HK-2 (cell line): ENCODE measurements at regions not wholly inside any gene's neighbourhood (a gene's known extent, or its start where the extent isn't known, plus 50 kb on each side); places are given as distances from the start of the nearest gene placed in this dataset.
"Not testable (repeated sequence)": the region's sequence is repeated elsewhere in the genome, so short reads cannot be mapped to it uniquely, and the experiment has no call there.

Experiments
- DNase-seq: peaks from one replicate; pipeline ENCODE4 v3.0.0-alpha.2; 2018; ENCODE audit not compliant: unreplicated experiment

DNA sequence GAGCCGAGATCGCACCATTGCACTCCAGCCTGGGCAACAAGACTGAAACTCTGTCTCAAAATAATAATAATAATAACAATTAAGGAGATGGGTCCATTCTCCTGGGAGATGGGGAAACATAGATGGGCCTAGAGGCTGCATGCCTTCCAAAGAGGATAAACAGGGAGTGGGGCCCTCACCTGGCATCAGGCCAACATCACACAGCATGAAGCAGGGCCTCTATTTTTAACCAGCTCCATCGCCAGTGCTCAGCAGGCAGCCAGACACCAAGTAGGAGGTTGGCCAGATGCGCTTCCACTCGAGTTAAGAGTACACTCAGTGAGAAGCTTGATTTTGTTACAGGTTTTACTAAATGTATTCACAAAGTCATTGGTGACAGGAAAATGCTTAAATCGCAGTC is 352.0 kb downstream of the RRAGC start:
- DNase-seq = no peak

DNA sequence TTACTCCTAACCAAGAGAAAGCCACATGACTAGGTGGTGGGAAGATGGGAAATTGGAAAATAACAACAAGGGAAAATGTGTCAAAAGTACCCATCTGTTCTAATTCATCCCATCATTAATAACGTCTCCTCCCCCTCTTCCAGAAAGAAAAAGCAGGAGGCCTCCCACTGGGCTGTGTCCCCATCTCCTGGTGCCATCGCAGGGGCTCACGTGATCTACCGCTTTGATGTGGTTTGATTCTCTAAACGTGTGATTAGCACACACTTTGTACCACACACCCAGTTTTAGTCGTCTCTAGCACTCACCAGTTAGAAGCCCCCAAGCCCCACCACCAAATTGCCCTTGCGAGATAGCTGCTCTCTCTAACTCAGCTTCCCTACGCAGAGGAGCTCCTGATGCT is 353.6 kb downstream of the RRAGC start:
- DNase-seq = no peak

DNA sequence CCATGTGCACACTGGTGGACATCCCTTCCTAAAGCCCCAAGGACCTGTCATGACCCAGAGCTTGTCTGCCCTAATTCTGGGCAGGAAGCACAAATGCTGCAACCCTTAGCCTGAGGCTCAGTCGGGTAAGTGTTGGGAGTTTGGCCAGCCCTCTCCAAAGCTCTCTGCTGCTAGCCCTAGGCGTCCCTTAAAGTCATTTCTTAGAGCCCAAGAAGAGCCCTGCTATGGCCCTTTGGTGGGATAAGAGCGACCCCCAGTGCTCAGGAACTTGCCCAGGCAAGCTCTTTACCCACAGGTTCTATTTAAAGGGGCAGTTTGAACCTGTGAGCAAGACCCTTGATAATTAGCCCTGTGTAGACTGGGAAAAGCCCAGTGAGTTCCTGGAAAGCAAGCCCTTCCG is 356.8 kb downstream of the RRAGC start:
- DNase-seq = no peak

DNA sequence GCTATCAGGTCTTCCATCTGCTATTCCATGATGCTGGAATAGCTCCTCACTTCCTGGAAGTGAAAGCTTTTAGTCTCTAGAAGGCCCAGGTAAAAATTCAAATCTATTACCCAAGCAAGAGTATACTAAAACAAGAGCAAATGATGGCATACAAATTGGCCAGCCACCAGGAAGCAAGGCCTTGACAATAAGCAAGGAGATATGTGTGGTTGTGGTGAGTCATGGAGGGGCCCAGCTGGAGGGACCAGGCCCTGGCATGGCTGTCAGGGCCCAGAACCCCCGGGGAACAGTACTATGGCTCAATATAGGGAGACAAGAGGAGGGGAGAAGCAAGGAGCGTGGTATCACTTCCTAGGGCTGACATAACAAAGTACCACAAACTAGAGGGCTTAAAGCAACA is 358.7 kb downstream of the RRAGC start:
- no peak for DNase-seq

DNA sequence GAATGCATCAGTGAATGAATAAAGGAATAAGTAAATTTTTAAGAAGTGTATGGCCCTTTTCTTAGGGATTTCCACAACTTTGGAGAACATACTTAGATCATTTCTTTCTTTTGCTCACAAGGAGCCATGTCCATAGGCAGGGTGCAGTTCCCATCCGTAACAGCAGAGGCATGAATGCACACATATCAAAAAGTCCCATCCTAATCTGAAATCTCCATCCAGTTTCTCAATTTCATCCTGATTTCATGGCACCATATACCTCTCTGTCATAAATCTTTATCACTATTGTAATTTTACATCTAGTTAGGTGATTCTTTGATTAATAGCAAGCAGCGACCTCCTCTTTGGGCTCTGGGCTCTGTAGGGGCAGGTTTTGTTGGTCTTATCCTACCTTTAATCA is 359.2 kb downstream of the RRAGC start:
- DNase-seq = no peak

DNA sequence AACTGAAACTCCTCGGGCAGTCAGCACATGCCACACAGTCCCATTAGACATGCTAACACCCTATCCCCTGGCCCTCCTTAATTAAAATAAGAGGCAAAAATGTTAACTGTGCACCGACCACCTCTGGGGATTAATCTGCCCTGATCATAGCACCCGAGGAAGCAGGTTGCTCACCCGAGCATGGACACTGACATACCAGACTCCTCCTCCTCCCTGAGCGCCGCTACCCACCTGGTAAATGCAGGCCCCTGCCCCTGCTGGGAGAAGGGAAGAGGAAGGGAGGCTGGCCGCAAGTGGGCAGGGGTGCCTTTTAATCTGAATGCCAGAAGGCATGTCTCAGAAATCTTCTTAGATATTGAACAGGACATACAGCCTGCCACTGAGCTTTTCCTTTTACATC is 360.9 kb downstream of the RRAGC start:
- no peak for DNase-seq

DNA sequence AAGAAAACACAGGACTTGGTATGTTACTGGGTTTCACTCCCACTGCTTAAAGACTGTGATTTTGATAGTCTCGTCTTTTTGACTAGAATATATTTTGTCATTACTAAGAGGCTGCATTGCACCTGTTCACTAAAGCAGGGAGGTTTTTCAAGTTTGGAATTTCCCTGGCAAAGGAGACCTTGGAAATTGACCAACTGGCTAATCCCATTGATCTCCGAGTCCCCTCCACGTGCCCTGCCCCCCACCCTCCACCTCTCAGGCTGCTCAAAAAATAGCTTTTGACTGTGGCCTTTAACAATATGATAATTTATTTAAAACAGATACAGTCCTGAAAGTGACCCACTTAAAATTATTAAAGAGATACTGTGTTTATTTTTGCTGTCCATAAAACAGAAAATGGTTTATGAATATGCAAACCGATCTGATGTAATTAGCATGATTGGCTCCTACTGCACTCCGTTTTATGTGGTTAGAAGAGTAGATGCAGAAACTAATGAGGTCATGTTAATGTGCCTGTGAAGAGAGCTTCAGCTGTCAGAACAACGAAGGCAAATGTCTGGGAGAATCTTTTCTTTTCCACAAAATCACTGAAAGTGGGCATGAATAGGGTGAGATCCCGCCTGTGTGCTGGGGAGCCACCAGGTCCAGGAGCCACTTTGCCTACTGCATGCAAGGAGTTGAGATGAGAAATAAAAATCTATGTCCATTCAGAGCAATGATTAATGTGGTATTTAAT is 361.5 kb downstream of the RRAGC start:
- no peak for DNase-seq

DNA sequence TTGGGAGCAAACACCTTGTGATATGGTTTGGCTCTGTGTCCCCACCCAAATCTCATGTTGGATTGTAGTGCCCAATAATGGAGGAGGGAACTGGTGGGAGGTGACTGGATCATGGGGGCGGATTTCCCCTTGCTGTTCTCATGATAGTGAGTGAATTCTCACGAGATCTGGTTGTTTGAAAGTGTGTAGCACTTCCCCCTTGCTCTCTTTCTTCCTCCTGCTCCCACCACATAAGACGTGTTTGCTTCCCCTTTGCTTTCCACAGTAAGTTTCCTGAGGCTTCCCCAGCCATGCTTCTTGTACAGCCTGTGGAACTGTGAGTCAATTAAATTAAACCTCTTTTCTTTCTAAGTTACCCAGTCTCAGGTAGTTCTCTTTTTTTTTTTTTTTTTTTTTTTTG is 366.3 kb downstream of the RRAGC start:
- DNase-seq = not testable (repeated sequence)

DNA sequence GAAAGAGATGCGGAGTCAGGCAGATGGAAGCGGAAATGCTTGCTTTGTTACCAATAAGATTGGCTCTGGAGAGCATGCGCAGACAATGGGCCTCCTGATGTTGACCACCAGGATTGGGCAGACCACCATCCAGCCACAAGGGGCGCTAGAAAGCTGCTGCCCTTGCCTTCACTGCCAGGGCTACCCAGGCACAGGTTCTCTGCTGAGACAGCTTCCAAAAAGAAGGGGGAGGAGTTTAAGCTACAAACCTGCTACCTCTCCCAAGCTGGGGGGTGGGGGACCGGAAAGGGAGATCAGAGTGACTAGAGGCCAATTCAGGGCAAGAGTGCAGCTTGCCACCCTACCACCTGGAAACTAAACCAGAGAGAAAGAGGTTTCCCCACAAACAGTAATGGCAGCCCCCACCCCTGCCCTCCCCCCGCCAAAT is 369.7 kb downstream of the RRAGC start:
- DNase-seq = peak; percentile 25

DNA sequence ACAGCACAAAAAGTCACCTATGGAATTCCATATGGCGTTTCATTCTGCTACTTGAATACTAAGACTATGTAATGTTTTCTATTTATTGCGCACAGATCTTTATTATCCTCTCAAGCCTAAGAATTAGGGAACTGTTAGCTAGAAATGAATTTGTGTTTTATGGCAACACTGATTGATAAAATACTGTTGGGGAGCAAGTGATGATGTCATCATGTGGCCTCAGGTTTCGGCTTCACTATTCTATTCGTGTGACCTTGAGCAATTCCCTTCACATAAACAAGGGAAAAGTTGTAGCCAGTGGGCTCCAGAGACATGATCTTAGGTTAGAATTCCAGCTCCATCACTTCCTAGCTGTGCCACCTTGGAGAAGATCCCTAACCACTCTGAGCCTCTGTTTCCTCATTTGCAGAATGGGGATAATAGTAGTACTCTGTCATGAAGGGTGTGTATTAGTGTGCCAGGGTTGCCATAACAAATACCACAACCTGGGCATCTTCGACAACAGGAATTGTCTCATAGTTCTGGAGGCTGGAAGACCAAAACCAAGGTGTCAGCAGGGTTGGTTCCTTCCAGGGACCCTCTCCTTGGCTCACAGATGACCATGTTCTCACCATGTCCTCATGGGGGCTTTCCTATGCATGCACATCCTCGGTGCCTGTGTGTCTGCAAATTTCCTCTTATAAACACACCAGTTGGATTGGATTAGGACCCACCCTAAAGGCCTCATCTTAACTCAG is 371.2 kb downstream of the RRAGC start:
- DNase-seq = no peak

DNA sequence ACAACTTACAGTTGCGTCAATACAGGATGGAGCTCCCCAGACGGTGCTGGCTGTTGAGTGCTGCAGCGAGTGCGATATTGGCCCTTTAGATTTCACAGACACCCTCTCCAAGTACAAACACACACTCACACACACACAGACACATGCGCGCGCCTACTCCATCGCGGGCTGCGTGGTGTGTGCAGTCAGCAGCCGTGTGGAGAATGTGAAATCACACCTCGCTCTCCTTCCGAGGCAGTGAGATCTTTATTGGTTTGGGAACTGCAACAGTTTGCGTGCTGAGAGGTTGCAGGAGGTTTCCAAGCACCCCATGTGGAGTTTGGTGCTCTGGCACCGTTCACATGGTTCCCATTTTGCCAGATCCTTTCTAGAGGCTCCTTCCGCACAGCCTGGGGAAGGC is 372.2 kb downstream of the RRAGC start:
- no peak for DNase-seq

DNA sequence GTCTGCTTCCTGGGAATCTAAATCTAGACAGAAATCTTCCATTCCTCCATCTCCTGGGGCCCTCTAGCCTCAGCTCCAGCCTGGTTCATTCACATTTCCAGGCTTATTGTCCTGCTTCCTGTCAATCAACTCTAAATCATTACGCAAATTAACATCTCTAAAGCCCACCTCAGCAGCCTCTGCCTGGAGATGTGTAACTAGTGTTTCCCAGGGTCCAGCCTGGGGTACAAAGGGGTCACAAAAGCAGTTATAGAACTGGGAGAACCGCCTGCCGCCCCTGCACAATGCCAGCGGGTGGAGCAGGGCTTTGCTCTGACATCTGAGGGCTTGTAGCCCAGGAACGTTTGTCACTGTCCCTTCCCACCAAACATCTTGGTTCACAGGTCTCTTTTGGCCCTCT is 373.5 kb downstream of the RRAGC start:
- DNase-seq = no peak

DNA sequence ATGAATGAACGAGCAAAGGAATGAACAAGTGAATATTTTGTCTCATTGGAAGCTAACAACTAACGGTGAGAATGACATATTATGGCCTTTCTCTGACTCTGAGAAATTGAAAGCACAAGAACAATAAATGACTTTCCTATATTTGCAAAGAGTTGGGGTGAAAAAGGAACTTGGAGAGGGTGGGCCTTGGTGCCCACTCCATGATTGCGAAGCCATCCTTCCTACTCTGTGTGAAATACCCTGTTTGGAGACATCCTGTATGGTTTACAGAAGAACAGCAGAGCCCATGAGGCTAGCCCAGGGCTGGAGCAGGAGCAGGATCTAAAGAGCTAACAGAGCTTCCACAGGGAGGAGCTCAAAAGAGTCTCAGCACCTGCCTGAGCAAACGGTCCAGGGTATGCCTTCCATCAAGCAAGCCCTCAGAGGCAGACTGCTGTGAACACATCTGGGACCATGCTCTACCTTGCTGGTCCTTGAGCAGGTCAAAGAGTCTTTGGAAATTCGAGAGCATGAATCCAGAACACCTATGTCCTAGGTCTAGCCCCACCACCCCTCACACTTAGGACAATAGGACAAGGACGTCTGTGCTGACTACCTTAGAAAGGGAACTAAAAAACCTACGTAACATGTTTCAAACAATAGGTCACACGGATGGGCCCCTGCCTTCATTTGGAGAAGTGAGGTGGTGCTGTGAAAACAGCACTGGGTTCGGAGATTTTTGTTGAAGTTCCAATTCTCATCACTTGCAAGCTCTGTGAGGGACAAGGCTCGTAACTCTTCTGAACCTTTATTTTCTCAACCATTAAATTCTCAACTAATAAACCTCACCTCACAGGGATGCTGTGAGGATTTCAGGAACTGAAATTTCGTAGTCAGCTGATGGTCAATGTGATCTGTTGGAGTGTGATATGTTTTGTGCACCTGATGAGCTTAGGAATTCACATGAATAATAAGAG is 377.4 kb downstream of the RRAGC start:
- no peak for DNase-seq

DNA sequence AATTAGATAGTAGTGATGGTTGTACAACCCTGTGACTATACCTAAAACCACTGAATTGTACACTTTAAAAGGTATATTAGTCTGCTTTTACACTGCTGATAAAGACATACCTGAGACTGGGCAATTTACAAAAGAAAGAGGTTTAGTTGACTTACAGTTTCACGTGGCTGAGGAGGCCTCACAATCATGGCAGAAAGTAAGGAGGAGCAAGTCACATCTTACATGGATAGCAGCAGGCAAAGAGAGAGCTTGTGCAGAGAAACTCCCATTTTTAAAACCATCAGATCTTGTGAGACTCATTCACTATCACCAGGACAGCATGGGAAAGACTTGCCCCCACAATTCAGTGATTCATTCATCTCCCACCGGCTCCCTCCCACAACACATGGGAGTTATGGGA is 379.9 kb downstream of the RRAGC start:
- DNase-seq = not testable (repeated sequence)

DNA sequence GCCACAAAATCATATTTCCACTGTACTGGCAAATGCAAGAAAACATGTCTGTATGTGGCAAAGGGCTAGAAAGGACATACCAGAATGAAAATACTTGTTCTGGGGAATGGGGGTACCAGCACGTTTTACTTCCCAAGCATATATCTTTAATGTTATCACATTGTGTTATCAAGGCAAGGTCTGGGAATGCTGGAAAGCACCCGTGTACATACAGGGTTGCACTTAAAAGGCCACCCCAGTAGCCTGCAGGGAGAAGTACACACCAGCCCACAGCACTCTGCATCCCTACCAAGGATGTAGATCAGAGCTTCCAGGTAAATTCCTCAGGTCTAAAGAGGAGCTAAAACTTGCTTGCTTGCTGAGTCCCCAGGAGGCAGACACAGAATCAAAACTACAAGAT is 381.8 kb downstream of the RRAGC start:
- no peak for DNase-seq

DNA sequence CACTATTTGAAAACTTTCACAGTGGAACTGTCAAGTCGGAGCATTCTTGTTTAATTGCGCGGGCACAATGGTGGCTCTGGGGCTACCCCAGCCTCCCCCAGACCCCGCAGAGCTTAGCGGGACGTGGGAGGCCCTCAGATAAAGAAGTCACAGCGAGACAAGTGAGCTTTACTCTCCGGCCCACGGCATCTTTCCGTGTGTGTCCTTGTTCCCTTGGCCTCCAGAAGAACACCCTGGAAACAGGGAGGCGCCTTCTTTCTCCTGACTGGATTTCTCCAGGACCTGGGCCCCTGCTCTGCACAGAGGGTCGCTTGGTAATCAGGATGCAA is 382.8 kb downstream of the RRAGC start:
- no peak for DNase-seq

DNA sequence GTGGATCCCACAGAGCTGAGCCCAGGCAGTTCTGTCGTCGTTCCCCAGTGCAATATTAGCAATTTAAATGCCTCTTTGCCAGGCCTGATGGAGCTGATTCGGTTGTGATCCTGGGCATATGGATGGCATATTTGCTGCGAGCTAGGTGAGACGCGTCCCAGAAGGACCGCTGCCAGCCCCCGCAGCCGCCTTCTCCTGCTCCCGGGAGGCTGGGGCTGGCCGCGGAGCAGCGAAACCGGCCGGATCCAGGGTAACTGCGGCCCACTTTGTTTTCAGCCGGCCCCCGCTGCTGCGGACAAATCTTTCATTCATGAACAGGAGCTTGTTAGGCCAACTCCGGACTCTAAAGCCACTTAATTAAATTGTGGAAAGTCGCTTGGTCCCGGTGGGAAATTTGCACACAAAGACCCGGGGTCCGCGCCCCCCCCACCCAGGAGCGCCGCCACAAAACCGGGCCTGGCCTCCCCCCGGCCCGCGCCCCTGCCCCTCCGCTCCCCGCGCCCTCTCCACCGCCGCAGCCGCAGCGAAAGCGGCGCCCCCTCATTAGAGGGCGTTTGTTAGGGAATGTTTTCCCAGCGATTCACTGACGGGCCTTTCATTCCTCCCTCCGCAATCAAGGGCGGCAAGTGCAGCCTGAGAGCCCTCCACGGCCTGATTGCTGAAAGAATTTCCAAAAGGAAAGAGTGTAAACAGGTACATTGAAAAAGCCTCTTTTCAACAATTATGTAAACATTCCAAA is 383.3 kb downstream of the RRAGC start:
- DNase-seq = no peak

DNA sequence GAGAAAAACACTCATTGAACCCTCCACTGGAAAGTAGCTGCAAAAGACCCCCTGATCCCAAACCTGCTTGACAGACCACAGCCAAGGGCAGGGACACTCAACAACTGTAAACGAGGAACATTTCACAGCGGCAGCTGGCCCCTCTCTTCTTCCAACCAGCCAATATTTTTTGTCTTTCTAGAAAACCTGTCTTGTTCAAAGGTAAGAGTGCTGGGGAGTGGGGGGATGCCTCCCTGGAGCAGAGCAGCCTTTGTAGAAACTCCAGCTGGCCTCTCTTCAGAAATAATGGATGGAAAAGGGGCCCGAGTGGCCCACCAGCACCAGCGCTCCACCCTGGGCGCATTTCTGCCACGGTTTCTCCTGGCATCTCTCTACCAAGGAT is 384.0 kb downstream of the RRAGC start:
- DNase-seq = no peak

DNA sequence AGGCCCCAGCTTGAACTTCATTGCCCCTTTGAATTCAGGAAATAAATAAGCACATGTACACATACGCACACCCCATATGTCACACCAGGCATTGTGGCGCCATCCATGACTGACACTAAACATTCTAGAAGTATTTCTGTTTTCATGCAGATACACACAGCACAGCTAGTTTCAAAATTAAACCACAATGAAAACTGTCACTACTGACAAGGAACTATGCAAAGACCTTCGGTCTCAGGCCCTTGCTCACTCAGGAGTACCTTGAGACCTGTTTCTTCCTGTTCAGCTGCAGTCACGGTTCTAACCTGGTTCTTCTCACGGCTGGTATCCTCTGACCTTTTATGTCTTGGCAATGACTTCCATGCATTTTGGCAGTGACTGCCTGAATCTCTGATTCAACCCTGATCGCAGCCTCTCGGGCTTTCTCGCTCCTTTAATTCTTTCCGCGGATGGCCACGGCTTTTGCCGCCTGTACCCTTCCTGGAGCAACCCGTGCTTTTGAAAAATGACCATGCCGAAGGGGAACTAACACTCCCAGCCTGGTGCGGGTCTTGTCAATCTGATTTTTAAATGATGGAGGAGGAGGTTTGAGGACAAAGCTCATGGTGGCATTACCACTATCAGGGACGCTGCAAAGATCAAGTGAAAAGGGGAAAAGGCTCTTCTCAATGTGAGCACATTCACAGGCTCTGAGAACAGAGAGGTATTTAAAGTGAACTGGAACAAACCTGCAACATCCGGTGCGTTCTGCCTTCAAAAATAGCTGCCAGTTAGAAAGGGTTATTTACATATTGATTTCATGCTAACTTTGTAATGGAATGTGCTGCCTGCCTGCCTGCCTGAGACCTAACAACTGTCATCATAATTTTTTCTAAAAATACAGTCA is 384.6 kb downstream of the RRAGC start:
- no peak for DNase-seq

DNA sequence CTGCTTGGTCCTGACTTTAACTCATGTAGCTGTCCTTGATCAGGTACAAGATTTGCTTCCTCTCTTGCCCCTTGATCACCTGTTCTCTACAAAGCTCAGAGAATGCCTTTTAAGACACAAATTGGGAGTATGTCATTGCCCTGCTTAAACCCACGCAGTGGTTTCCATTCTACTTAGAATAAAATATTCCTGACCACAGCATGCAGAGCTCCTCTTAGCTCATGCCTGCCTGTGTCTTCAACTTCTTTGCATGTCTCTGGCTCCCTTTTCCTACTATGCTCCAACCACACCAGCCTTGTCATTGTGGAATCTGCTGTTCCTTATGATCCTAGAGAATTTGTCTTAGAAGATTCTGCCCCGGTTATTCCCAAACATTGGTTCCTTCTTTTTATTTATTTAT is 393.1 kb downstream of the RRAGC start:
- DNase-seq = no peak

DNA sequence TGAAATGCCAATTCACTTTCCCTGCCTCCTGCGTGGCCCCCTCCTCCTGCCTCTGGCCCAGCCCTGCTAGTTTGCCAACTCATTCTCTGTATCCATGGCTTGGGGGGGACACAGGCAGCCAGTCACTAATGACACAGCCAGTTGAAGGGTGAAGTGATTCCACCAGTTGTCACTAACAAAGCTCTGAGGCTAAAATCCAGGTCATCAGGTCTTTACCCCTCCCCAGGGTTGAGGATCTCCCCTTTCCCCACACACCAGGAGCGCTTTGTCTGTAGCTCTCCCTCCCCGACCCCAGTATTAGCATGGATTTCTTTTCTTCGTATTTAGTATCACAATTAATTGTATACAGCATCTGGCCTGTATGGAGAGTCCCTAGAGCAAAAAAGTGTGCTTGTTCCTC is 394.1 kb downstream of the RRAGC start:
- DNase-seq = no peak
